ENCODE measurements at regions not wholly inside any gene's neighbourhood (a gene's known extent, or its start where the extent isn't known, plus 50 kb on each side); places are given as distances from the start of the nearest gene placed in this dataset.

- TF ChIP-seq, protein P1, sequence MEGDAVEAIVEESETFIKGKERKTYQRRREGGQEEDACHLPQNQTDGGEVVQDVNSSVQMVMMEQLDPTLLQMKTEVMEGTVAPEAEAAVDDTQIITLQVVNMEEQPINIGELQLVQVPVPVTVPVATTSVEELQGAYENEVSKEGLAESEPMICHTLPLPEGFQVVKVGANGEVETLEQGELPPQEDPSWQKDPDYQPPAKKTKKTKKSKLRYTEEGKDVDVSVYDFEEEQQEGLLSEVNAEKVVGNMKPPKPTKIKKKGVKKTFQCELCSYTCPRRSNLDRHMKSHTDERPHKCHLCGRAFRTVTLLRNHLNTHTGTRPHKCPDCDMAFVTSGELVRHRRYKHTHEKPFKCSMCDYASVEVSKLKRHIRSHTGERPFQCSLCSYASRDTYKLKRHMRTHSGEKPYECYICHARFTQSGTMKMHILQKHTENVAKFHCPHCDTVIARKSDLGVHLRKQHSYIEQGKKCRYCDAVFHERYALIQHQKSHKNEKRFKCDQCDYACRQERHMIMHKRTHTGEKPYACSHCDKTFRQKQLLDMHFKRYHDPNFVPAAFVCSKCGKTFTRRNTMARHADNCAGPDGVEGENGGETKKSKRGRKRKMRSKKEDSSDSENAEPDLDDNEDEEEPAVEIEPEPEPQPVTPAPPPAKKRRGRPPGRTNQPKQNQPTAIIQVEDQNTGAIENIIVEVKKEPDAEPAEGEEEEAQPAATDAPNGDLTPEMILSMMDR (IDR thresholded peaks at IDR 0.05; ENCODE audit: insufficient read depth, low read length, poor library complexity, severe bottlenecking), result no peak
- TF ChIP-seq EZH2phosphoT487 (conservative IDR thresholded peaks at IDR 0.05; ENCODE audit: low read length), result no peak
Observed at GRCh38 chr18:41532344-41533086, 422.5 kb upstream of the PIK3C3 start.

Data from SU-DHL-6 (cell line).